ENCODE measurements at regions not wholly inside any gene's neighbourhood (a gene's known extent, or its start where the extent isn't known, plus 50 kb on each side); places are given as distances from the start of the nearest gene placed in this dataset. TPM values are rescaled to one million over a fixed set of nuclear protein-coding genes. Genes with fewer than 3 reads are reported as not detected.

Small RNAs in the stretch of these regions (microRNA-seq; reads per million reads assigned to microRNA genes)
- not detected for gene MIR3680-2

Small RNAs in the stretch of these regions (small RNA-seq; reads per million reads assigned to genes)
- gene MIR3680-2 (ENCODE audit: insufficient read depth in 2 of 3, insufficient read length in 3 of 3, low read depth in 2 of 3, low replicate concordance in 1 of 3): 0 reads per million in 3 experiments

Measured in HepG2 (cell line).